ENCODE measurements at regions not wholly inside any gene's neighbourhood (a gene's known extent, or its start where the extent isn't known, plus 50 kb on each side); places are given as distances from the start of the nearest gene placed in this dataset.

- TF ChIP-seq EZH2 (IDR thresholded peaks at IDR 0.05; ENCODE audit: low read length, missing control alignments) (no peak), CTCF (conservative IDR thresholded peaks at IDR 0.05 in 1 of 2, IDR thresholded peaks at IDR 0.05 in 1 of 2; ENCODE audit: low read depth in 1 of 2, low read length in 2 of 2) (peak in 1 of 2 donors; percentile 40)
Observed at GRCh38 chr5:92678640-92679039, 902.4 kb downstream of the NR2F1-AS1 start.

GRCh38 chr5:92676215-92677165 is 904.5 kb downstream of the NR2F1-AS1 start:
- no peak overlapping the region for H2AFZ ChIP-seq (ENCODE audit: low read length)
- no peak overlapping the region for H3K9ac ChIP-seq (ENCODE audit: insufficient read depth, low read length)

More at GRCh38 chr5:92678640-92679039, 902.4 kb downstream of the NR2F1-AS1 start:
- Histone ChIP-seq H2AFZ (ENCODE audit: low read length) (no peak overlapping the region), H3K27ac (ENCODE audit: insufficient read depth, low read length) (no peak overlapping the region), H3K4me2 (ENCODE audit: extremely low read depth, insufficient read depth, low read length) (no peak overlapping the region), H3K79me2 (ENCODE audit: control insufficient read depth, insufficient read depth, low read length) (no peaks in the 10 kb centered on the region), H3K4me1 (ENCODE audit: control insufficient read depth, extremely low read depth, insufficient read depth, low read length) (no peaks in the 10 kb centered on the region), H4K20me1 (ENCODE audit: control insufficient read depth, extremely low read depth, insufficient read depth, low read length) (no peaks in the 10 kb centered on the region), H3K9me3 (ENCODE audit: control insufficient read depth, insufficient read depth, low read depth, low read length) (no peaks in the 10 kb centered on the region), H3K36me3 (ENCODE audit: control insufficient read depth, insufficient read depth, low read length) (no peaks in the 10 kb centered on the region), H3K4me3 (replicated peaks in 1 of 4; ENCODE audit: control extremely low read depth in 1 of 4, insufficient read depth in 1 of 4, low read depth in 3 of 4, low read length in 4 of 4) (no peak overlapping the region), H3K27me3 (ENCODE audit: control insufficient read depth, insufficient read depth, low read length) (no peaks in the 10 kb centered on the region), H3K9ac (ENCODE audit: insufficient read depth, low read length) (no peak overlapping the region)
- peak in 1 of 2 donors; percentile 11 for DNase-seq (ENCODE audit: low read depth in 2 of 2)

More at GRCh38 chr5:92676215-92677165, 904.5 kb downstream of the NR2F1-AS1 start:
- no peak for TF ChIP-seq EZH2 (IDR thresholded peaks at IDR 0.05; ENCODE audit: low read length, missing control alignments)
- no peak for TF ChIP-seq CTCF (conservative IDR thresholded peaks at IDR 0.05 in 1 of 2, IDR thresholded peaks at IDR 0.05 in 1 of 2; ENCODE audit: low read depth in 1 of 2, low read length in 2 of 2)
- H3K4me2 ChIP-seq (ENCODE audit: extremely low read depth, insufficient read depth, low read length): no peak overlapping the region
- H3K79me2 ChIP-seq (ENCODE audit: control insufficient read depth, insufficient read depth, low read length): no peaks in the 10 kb centered on the region
- no peaks in the 10 kb centered on the region for H3K4me1 ChIP-seq (ENCODE audit: control insufficient read depth, extremely low read depth, insufficient read depth, low read length)
- H3K4me3 ChIP-seq (replicated peaks in 1 of 4; ENCODE audit: control extremely low read depth in 1 of 4, insufficient read depth in 1 of 4, low read depth in 3 of 4, low read length in 4 of 4): no peak overlapping the region
- H3K27me3 ChIP-seq (ENCODE audit: control insufficient read depth, insufficient read depth, low read length): no peaks in the 10 kb centered on the region
- H3K27ac ChIP-seq (ENCODE audit: insufficient read depth, low read length): no peak overlapping the region
- H3K9me3 ChIP-seq (ENCODE audit: control insufficient read depth, insufficient read depth, low read depth, low read length): no peaks in the 10 kb centered on the region
- no peaks in the 10 kb centered on the region for H3K36me3 ChIP-seq (ENCODE audit: control insufficient read depth, insufficient read depth, low read length)
- no peaks in the 10 kb centered on the region for H4K20me1 ChIP-seq (ENCODE audit: control insufficient read depth, extremely low read depth, insufficient read depth, low read length)
- DNase-seq (ENCODE audit: low read depth in 2 of 2): no peak

All from fibroblast of lung (primary cell).